HG03521 (cell line): ENCODE measurements at regions not wholly inside any gene's neighbourhood (a gene's known extent, or its start where the extent isn't known, plus 50 kb on each side); places are given as distances from the start of the nearest gene placed in this dataset.
"Not testable (repeated sequence)": the region's sequence is repeated elsewhere in the genome, so short reads cannot be mapped to it uniquely, and the experiment has no call there.

Experiments
- ATAC-seq: cut with Tn5 transposase; IDR thresholded peaks from one replicate; pipeline ENCODE4 v1.9.1; 2021; ENCODE audit warnings: mild to moderate bottlenecking, moderate library complexity; ENCODE audit not compliant: unreplicated experiment

GRCh38 chr5:24232041-24232440, 412.7 kb downstream of the CDH10 start:
- no peak for ATAC-seq

GRCh38 chr5:24232929-24233498, 411.8 kb downstream of the CDH10 start:
- ATAC-seq = no peak

GRCh38 chr5:24235946-24236345, 408.8 kb downstream of the CDH10 start:
- ATAC-seq = no peak

- ATAC-seq = no peak
Measured at GRCh38 chr5:24245821-24246220, 399.0 kb downstream of the CDH10 start.

- no peak for ATAC-seq
Measured at GRCh38 chr5:24264547-24264946, 380.2 kb downstream of the CDH10 start.

- no peak for ATAC-seq
Measured at GRCh38 chr5:24265306-24265705, 379.5 kb downstream of the CDH10 start.

GRCh38 chr5:24268482-24269056, 376.2 kb downstream of the CDH10 start:
- ATAC-seq = no peak

- ATAC-seq = not testable (repeated sequence)
Measured at GRCh38 chr5:24271702-24272118, 373.1 kb downstream of the CDH10 start.

- no peak for ATAC-seq
Measured at GRCh38 chr5:24272741-24273140, 372.0 kb downstream of the CDH10 start.

GRCh38 chr5:24280215-24280614, 364.6 kb downstream of the CDH10 start:
- ATAC-seq = no peak

GRCh38 chr5:24281818-24282217, 363.0 kb downstream of the CDH10 start:
- ATAC-seq = no peak

- ATAC-seq = no peak
Measured at GRCh38 chr5:24289582-24290335, 355.0 kb downstream of the CDH10 start.

GRCh38 chr5:24290536-24290935, 354.2 kb downstream of the CDH10 start:
- no peak for ATAC-seq

GRCh38 chr5:24291916-24292315, 352.9 kb downstream of the CDH10 start:
- ATAC-seq = no peak

GRCh38 chr5:24294333-24294732, 350.4 kb downstream of the CDH10 start:
- ATAC-seq = no peak

- no peak for ATAC-seq
Measured at GRCh38 chr5:24314106-24314505, 330.7 kb downstream of the CDH10 start.

GRCh38 chr5:24320643-24321042, 324.1 kb downstream of the CDH10 start:
- no peak for ATAC-seq

GRCh38 chr5:24325306-24325832, 319.4 kb downstream of the CDH10 start:
- ATAC-seq = no peak

GRCh38 chr5:24331531-24331930, 313.2 kb downstream of the CDH10 start:
- no peak for ATAC-seq

- no peak for ATAC-seq
Measured at GRCh38 chr5:24347158-24347557, 297.6 kb downstream of the CDH10 start.

GRCh38 chr5:24351285-24351684, 293.5 kb downstream of the CDH10 start:
- ATAC-seq = no peak

GRCh38 chr5:24353016-24353415, 291.8 kb downstream of the CDH10 start:
- no peak for ATAC-seq
